HS-27A (cell line): ENCODE measurements at regions not wholly inside any gene's neighbourhood (a gene's known extent, or its start where the extent isn't known, plus 50 kb on each side); places are given as distances from the start of the nearest gene placed in this dataset.

ENCODE experiments used
- DNase-seq: peaks from one replicate; pipeline ENCODE4 v3.0.0-alpha.2; 2012; ENCODE audit warnings: low read depth, missing footprints

- DNase-seq: no peak
Measured at GRCh38 chr5:156271569-156271968, 55.4 kb upstream of the SGCD start.

GRCh38 chr5:156272139-156272538 is 54.8 kb upstream of the SGCD start:
- DNase-seq: no peak

- DNase-seq: no peak
Measured at GRCh38 chr5:156273325-156273724, 53.6 kb upstream of the SGCD start.

- DNase-seq: no peak
Measured at GRCh38 chr5:156274453-156274852, 52.5 kb upstream of the SGCD start.
